Naive thymus-derived CD4-positive, alpha-beta T cell (primary cell): ENCODE measurements at regions not wholly inside any gene's neighbourhood (a gene's known extent, or its start where the extent isn't known, plus 50 kb on each side); places are given as distances from the start of the nearest gene placed in this dataset.
"Not testable (repeated sequence)": the region's sequence is repeated elsewhere in the genome, so short reads cannot be mapped to it uniquely, and the experiment has no call there.

Experiments used
- ATAC-seq: fragments of 150-1000 bp; cut with Tn5 transposase; 2 replicates; pipeline ENCODE4 v1.10.0; 2021; ENCODE audit warnings: mild to moderate bottlenecking, moderate library complexity
- CTCF ChIA-PET: fragments of 350-600 bp; sonication (Branson Sonifier 250); formaldehyde crosslinking; loops from one replicate; lab custom pipeline; 2021; ENCODE audit warnings: antibody characterized with exemption; lab: Charles Lee
- POLR2A ChIA-PET: fragments of 350-600 bp; sonication (Branson Sonifier 250); formaldehyde crosslinking; loops from one replicate; lab custom pipeline; 2021; ENCODE audit warnings: antibody characterized with exemption, inconsistent platforms; lab: Charles Lee
- DNase-seq, 9 donors: peaks; one replicate each; pipeline versions ENCODE4 v3.0.0 to v3.0.0-alpha.2; 2020 to 2022; ENCODE audit warnings: mixed read lengths in 1 of 9
- H3K27ac ChIP-seq: one replicate; pipeline ENCODE4 v1.7.0; 2013; ENCODE audit warnings: mild to moderate bottlenecking, low read depth, low read length, moderate library complexity
- H3K27me3 ChIP-seq, 2 donors: one replicate each; pipeline ENCODE4 v1.7.0; 2013; ENCODE audit warnings: low read length in 2 of 2, mild to moderate bottlenecking in 2 of 2, moderate library complexity in 2 of 2; ENCODE audit not compliant: control insufficient read depth in 2 of 2, insufficient read depth in 2 of 2
- H3K36me3 ChIP-seq, 3 experiments: 1 replicate in 2 of 3; 2 replicates in 1 of 3; pipeline ENCODE4 v1.7.0; 2013; ENCODE audit warnings: low read length in 3 of 3, mild to moderate bottlenecking in 3 of 3, moderate library complexity in 1 of 3; ENCODE audit not compliant: insufficient read depth in 3 of 3, control insufficient read depth in 2 of 3
- H3K4me1 ChIP-seq, 2 donors: one replicate each; pipeline ENCODE4 v1.7.0; 2013; ENCODE audit warnings: low read length in 2 of 2, mild to moderate bottlenecking in 2 of 2, moderate library complexity in 1 of 2; ENCODE audit not compliant: control insufficient read depth in 2 of 2, insufficient read depth in 2 of 2
- H3K4me3 ChIP-seq: 2 replicates; pipeline ENCODE4 v1.7.0; 2013; ENCODE audit warnings: mild to moderate bottlenecking, low read length
- H3K9me3 ChIP-seq, 3 experiments: 1 replicate in 2 of 3; 2 replicates in 1 of 3; pipeline ENCODE4 v1.7.0; 2013; ENCODE audit warnings: low read length in 3 of 3; ENCODE audit not compliant: control insufficient read depth in 2 of 3
- H3K27ac Mint-ChIP-seq, 9 donors: one replicate each; pipeline ENCODE4 v1.8.0; 2020 to 2022; ENCODE audit warnings: mixed read lengths in 9 of 9, mild to moderate bottlenecking in 8 of 9, moderate library complexity in 5 of 9, inconsistent platforms in 2 of 9
- H3K27me3 Mint-ChIP-seq, 5 donors: one replicate each; pipeline ENCODE4 v1.8.0; 2021 to 2022; ENCODE audit warnings: mixed read lengths in 5 of 5, mild to moderate bottlenecking in 1 of 5
- H3K36me3 Mint-ChIP-seq, 5 donors: one replicate each; pipeline ENCODE4 v1.8.0; 2020 to 2022; ENCODE audit warnings: mixed read lengths in 5 of 5, mild to moderate bottlenecking in 3 of 5, inconsistent platforms in 1 of 5
- H3K4me1 Mint-ChIP-seq, 7 donors: one replicate each; pipeline ENCODE4 v1.8.0; 2020 to 2022; ENCODE audit warnings: mixed read lengths in 7 of 7, mild to moderate bottlenecking in 3 of 7, inconsistent platforms in 1 of 7
- H3K4me3 Mint-ChIP-seq, 10 donors: one replicate each; pipeline ENCODE4 v1.8.0; 2020 to 2022; ENCODE audit warnings: mild to moderate bottlenecking in 10 of 10, mixed read lengths in 10 of 10, moderate library complexity in 6 of 10, inconsistent platforms in 2 of 10
- H3K9me3 Mint-ChIP-seq, 11 donors: one replicate each; pipeline ENCODE4 v1.8.0; 2020 to 2022; ENCODE audit warnings: mixed read lengths in 11 of 11, mild to moderate bottlenecking in 4 of 11, inconsistent platforms in 1 of 11, moderate library complexity in 1 of 11
- intact Hi-C, 2 donors: fragments of 100-400 bp; cut with micrococcal nuclease; formaldehyde crosslinking; loops; one replicate each; pipeline ENCODE4 v1.15.1; 2023

DNA sequence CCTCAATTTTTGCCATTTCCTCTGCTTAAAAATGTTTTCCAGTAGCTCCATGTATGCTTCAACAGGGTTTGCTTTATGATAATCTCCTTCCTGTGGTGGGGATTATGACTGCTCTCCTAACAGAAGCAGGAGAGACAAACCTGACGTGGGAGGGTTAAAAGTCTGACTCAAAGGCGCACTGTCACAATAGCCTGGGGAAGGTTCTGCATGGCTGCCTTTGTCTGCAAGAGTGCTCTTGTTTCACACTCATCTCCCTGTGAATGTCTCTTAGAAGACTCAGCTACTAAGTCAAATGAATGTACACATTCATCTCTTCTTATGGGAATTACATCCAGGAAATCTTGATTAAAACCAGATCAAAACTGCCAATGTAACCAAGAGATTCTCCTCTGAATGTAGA lies 90.9 kb upstream of the MTAP start:
- no peak overlapping the region for H3K27ac ChIP-seq
- H3K4me3 Mint-ChIP-seq = no peak overlapping the region
- H3K4me1 Mint-ChIP-seq = peaks cover 0 to 22% (median 15%) of the 10 kb centered on the region in 7 donors
- H3K9me3 Mint-ChIP-seq = peaks cover 0 to 9% (median 4%) of the 10 kb centered on the region in 11 donors
- intact Hi-C loops = no loop called here
- H3K27me3 ChIP-seq = no peaks in the 10 kb centered on the region
- H3K36me3 ChIP-seq = no peaks in the 10 kb centered on the region
- no peaks in the 10 kb centered on the region for H3K9me3 ChIP-seq
- H3K36me3 Mint-ChIP-seq = peaks cover 0 to 5% (median 5%) of the 10 kb centered on the region in 5 donors
- ChIA-PET POLR2A (no interaction called here), CTCF (interaction anchor here (1.1 to 2.6 kb wide), 3 partner anchors 9 to 79 kb away, joined by 4 to 18 read pairs (median 11); no protein-coding TSS in a partner anchor)
- H3K4me1 ChIP-seq = no peaks in the 10 kb centered on the region
- no peak overlapping the region for H3K4me3 ChIP-seq
- H3K27me3 Mint-ChIP-seq = peaks cover 0 to 28% (median 0%) of the 10 kb centered on the region in 5 donors
- ATAC-seq (no peak), DNase-seq (no peak)
- H3K27ac Mint-ChIP-seq = no peak overlapping the region

GRCh38 chr9:21715408-21715807 lies 87.0 kb upstream of the MTAP start:
- Histone ChIP-seq H3K9me3 (no peaks in the 10 kb centered on the region), H3K27me3 (no peaks in the 10 kb centered on the region), H3K27ac (no peak overlapping the region), H3K4me1 (no peaks in the 10 kb centered on the region), H3K36me3 (no peaks in the 10 kb centered on the region), H3K4me3 (no peak overlapping the region)
- ChIA-PET CTCF (no interaction called here), POLR2A (no interaction called here)
- ATAC-seq (no peak), DNase-seq (no peak)
- H3K36me3 Mint-ChIP-seq = peaks cover 0 to 5% (median 5%) of the 10 kb centered on the region in 5 donors
- intact Hi-C loops = no loop called here
- no peak overlapping the region for H3K4me3 Mint-ChIP-seq
- no peak overlapping the region for H3K27ac Mint-ChIP-seq
- H3K9me3 Mint-ChIP-seq = peaks cover 0 to 9% (median 4%) of the 10 kb centered on the region in 11 donors
- H3K27me3 Mint-ChIP-seq = peaks cover 0 to 39% (median 12%) of the 10 kb centered on the region in 5 donors
- H3K4me1 Mint-ChIP-seq = peaks cover 0 to 14% (median 11%) of the 10 kb centered on the region in 7 donors

DNA sequence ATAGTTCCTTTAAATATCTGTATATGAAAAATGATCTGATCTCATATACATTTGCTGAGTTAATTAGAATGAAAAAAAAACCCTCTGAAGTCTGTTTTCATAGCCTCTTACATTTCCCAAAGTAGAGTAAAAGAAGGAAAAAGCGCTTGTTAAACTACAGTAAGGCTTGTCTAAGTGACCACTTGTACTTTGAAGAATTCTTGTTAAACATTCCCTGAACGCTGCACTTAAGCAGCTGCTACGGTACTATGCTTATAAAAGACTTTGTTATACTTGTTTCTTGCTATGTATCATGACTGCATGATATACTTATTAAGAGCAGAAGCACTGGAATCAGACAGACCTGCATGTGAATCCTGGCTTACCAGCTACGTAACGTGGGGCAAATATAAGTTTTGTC lies 81.7 kb upstream of the MTAP start:
- Histone ChIP-seq H3K9me3 (no peaks in the 10 kb centered on the region), H3K27ac (no peak overlapping the region), H3K36me3 (no peaks in the 10 kb centered on the region), H3K4me1 (no peaks in the 10 kb centered on the region), H3K27me3 (no peaks in the 10 kb centered on the region), H3K4me3 (no peak overlapping the region)
- no peaks in the 10 kb centered on the region for H3K4me1 Mint-ChIP-seq
- peaks cover 0 to 39% (median 23%) of the 10 kb centered on the region in 5 donors for H3K27me3 Mint-ChIP-seq
- POLR2A ChIA-PET = no interaction called here
- ATAC-seq (no peak), DNase-seq (no peak)
- CTCF ChIA-PET = interaction anchor here (0.6 to 1.5 kb wide), 3 partner anchors 9 to 216 kb away, joined by 3 to 4 read pairs (median 4); no protein-coding TSS in a partner anchor
- intact Hi-C loops = no loop called here
- no peak overlapping the region for H3K4me3 Mint-ChIP-seq
- peaks cover 0 to 5% (median 1%) of the 10 kb centered on the region in 11 donors for H3K9me3 Mint-ChIP-seq
- H3K36me3 Mint-ChIP-seq = peaks cover 0 to 5% (median 4%) of the 10 kb centered on the region in 5 donors
- H3K27ac Mint-ChIP-seq = no peak overlapping the region

- H3K4me1 Mint-ChIP-seq, POLR2A ChIA-PET, H3K4me3 Mint-ChIP-seq, H3K9me3 ChIP-seq, H3K36me3 ChIP-seq, H3K27ac ChIP-seq, H3K9me3 Mint-ChIP-seq, H3K4me3 ChIP-seq, ATAC-seq, H3K4me1 ChIP-seq, H3K27me3 ChIP-seq, CTCF ChIA-PET, H3K36me3 Mint-ChIP-seq, intact Hi-C loops, DNase-seq: not testable (repeated sequence)
- Mint-ChIP-seq H3K27ac (peak overlapping the region in 1 of 9 donors; percentile 82), H3K27me3 (peaks cover 4 to 34% (median 11%) of the 10 kb centered on the region in 5 donors)
Observed at GRCh38 chr9:21727411-21727810, 75.0 kb upstream of the MTAP start.

GRCh38 chr9:21728781-21729180 lies 73.7 kb upstream of the MTAP start:
- Mint-ChIP-seq H3K27me3 (peaks cover 4 to 29% (median 11%) of the 10 kb centered on the region in 5 donors), H3K9me3 (no peaks in the 10 kb centered on the region), H3K4me3 (no peak overlapping the region), H3K27ac (no peak overlapping the region), H3K4me1 (no peaks in the 10 kb centered on the region), H3K36me3 (no peaks in the 10 kb centered on the region)
- Histone ChIP-seq H3K4me1 (no peaks in the 10 kb centered on the region), H3K4me3 (no peak overlapping the region), H3K27me3 (no peaks in the 10 kb centered on the region), H3K27ac (no peak overlapping the region), H3K9me3 (no peaks in the 10 kb centered on the region), H3K36me3 (no peaks in the 10 kb centered on the region)
- ChIA-PET POLR2A (no interaction called here), CTCF (no interaction called here)
- no peak for ATAC-seq
- no peak for DNase-seq
- intact Hi-C loops = no loop called here

- DNase-seq (no peak), ATAC-seq (no peak)
- Mint-ChIP-seq H3K27me3 (peaks cover 4 to 31% (median 10%) of the 10 kb centered on the region in 5 donors), H3K36me3 (no peaks in the 10 kb centered on the region), H3K27ac (no peak overlapping the region), H3K9me3 (no peaks in the 10 kb centered on the region), H3K4me3 (no peak overlapping the region), H3K4me1 (no peaks in the 10 kb centered on the region)
- Histone ChIP-seq H3K4me3 (no peak overlapping the region), H3K9me3 (no peaks in the 10 kb centered on the region), H3K27me3 (no peaks in the 10 kb centered on the region), H3K36me3 (no peaks in the 10 kb centered on the region), H3K4me1 (no peaks in the 10 kb centered on the region), H3K27ac (no peak overlapping the region)
- intact Hi-C loops = no loop called here
- ChIA-PET CTCF (no interaction called here), POLR2A (no interaction called here)
Observed at GRCh38 chr9:21729648-21730047, 72.8 kb upstream of the MTAP start.

- H3K9me3 Mint-ChIP-seq = no peaks in the 10 kb centered on the region
- H3K4me1 Mint-ChIP-seq = no peaks in the 10 kb centered on the region
- POLR2A ChIA-PET = no interaction called here
- no peak for DNase-seq
- peaks cover 0 to 24% (median 4%) of the 10 kb centered on the region in 5 donors for H3K27me3 Mint-ChIP-seq
- no peak overlapping the region for H3K27ac Mint-ChIP-seq
- Histone ChIP-seq H3K4me1 (no peaks in the 10 kb centered on the region), H3K4me3 (no peak overlapping the region), H3K9me3 (no peaks in the 10 kb centered on the region), H3K36me3 (no peaks in the 10 kb centered on the region), H3K27ac (no peak overlapping the region), H3K27me3 (no peaks in the 10 kb centered on the region)
- CTCF ChIA-PET = no interaction called here
- no peak overlapping the region for H3K4me3 Mint-ChIP-seq
- intact Hi-C loops = no loop called here
- no peaks in the 10 kb centered on the region for H3K36me3 Mint-ChIP-seq
- ATAC-seq = no peak
Observed at GRCh38 chr9:21730899-21731298, 71.5 kb upstream of the MTAP start.
